MCF 10A (cell line): ENCODE measurements at regions not wholly inside any gene's neighbourhood (a gene's known extent, or its start where the extent isn't known, plus 50 kb on each side); places are given as distances from the start of the nearest gene placed in this dataset.

Experiments
- BruUV-seq: library from RNA; stranded (reverse); fragments of 400-500 nt; replicated peaks from 2 replicates; lab custom pipeline; 2021; lab: Mats Ljungman, UMichigan
- CTCF ChIA-PET: fragments of 300-600 bp; sonication (Branson Sonifier 250); formaldehyde crosslinking; extraction: SDS; loops from one replicate; lab custom pipeline; 2021; ENCODE audit warnings: antibody characterized with exemption, inconsistent platforms; lab: Yijun Ruan, JAX
- POLR2A ChIA-PET: fragments of 300-600, 350-650 bp; sonication (Branson Sonifier 250); formaldehyde crosslinking; extraction: SDS; loops from one replicate; lab custom pipeline; 2020; ENCODE audit warnings: antibody characterized with exemption, inconsistent platforms; lab: Yijun Ruan, JAX
- DNase-seq: peaks from one replicate; pipeline ENCODE4 v3.0.0-alpha.2; 2018; ENCODE audit not compliant: unreplicated experiment
- H3K27ac Mint-ChIP-seq: one replicate; pipeline ENCODE4 v1.8.0; 2022; ENCODE audit warnings: mild to moderate bottlenecking, low read depth, mixed read lengths; ENCODE audit not compliant: unreplicated experiment
- H3K27me3 Mint-ChIP-seq: one replicate; pipeline ENCODE4 v1.8.0; 2022; ENCODE audit warnings: mixed read lengths; ENCODE audit not compliant: insufficient read depth, unreplicated experiment
- H3K36me3 Mint-ChIP-seq: one replicate; pipeline ENCODE4 v1.8.0; 2022; ENCODE audit warnings: mild to moderate bottlenecking, moderate library complexity, mixed read lengths; ENCODE audit not compliant: insufficient read depth, unreplicated experiment
- H3K4me1 Mint-ChIP-seq: one replicate; pipeline ENCODE4 v1.8.0; 2022; ENCODE audit warnings: mixed read lengths; ENCODE audit not compliant: insufficient read depth, unreplicated experiment
- H3K4me3 Mint-ChIP-seq: one replicate; pipeline ENCODE4 v1.8.0; 2022; ENCODE audit warnings: mild to moderate bottlenecking, moderate library complexity, mixed read lengths; ENCODE audit not compliant: unreplicated experiment
- H3K9me3 Mint-ChIP-seq: one replicate; pipeline ENCODE4 v1.8.0; 2022; ENCODE audit warnings: mixed read lengths; ENCODE audit not compliant: unreplicated experiment
- intact Hi-C: fragments of 100-400 bp; cut with micrococcal nuclease; formaldehyde crosslinking; loops from 2 replicates; pipeline ENCODE4 v1.14.1; 2022
- TF ChIP-seq, protein P1 (sequence below): fragments of 200-600 bp; IDR thresholded peaks from one replicate; pipeline ENCODE4 v1.8.0; 2022; ENCODE audit warnings: antibody characterized with exemption, mild to moderate bottlenecking; ENCODE audit not compliant: unreplicated experiment

DNA sequence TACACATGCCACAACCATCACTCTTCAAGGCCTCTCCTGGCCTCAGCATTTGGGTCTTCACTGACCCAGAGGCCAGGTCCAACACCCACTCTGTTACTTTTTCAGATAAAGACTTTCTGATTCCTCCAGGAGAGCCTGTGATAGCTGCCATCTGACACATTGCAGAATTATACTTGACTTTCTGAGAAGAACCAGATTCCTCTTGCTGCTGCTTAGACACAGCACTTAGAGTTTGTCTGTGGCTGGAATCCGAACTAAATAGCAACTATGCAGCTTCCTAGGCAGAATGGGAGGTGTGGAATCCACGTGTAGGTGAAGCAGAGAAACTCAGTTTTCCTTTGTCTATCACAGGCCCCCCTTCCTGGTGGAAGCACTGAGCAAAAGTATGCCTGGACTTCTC is 344.7 kb upstream of the SLC30A5 start:
- TF ChIP-seq, protein P1, sequence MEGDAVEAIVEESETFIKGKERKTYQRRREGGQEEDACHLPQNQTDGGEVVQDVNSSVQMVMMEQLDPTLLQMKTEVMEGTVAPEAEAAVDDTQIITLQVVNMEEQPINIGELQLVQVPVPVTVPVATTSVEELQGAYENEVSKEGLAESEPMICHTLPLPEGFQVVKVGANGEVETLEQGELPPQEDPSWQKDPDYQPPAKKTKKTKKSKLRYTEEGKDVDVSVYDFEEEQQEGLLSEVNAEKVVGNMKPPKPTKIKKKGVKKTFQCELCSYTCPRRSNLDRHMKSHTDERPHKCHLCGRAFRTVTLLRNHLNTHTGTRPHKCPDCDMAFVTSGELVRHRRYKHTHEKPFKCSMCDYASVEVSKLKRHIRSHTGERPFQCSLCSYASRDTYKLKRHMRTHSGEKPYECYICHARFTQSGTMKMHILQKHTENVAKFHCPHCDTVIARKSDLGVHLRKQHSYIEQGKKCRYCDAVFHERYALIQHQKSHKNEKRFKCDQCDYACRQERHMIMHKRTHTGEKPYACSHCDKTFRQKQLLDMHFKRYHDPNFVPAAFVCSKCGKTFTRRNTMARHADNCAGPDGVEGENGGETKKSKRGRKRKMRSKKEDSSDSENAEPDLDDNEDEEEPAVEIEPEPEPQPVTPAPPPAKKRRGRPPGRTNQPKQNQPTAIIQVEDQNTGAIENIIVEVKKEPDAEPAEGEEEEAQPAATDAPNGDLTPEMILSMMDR: no peak
- CTCF ChIA-PET: interaction anchor here (0.7 kb wide), 1 partner anchor 32 kb away, joined by 3 read pairs; no protein-coding TSS in a partner anchor
- BruUV-seq: no TSS peak
- Mint-ChIP-seq H3K4me1 (peaks cover 6% of the 10 kb centered on the region), H3K27me3 (peaks cover 24% of the 10 kb centered on the region), H3K36me3 (no peaks in the 10 kb centered on the region), H3K4me3 (no peak overlapping the region), H3K9me3 (no peaks in the 10 kb centered on the region), H3K27ac (no peak overlapping the region)
- intact Hi-C loops: loop anchor here (5.0 to 10.0 kb wide), 2 partner anchors 284 to 462 kb away; no protein-coding TSS in a partner anchor
- DNase-seq: no peak
- POLR2A ChIA-PET: interaction anchor here (0.6 kb wide), 1 partner anchor 202 kb away, joined by 3 read pairs; no protein-coding TSS in a partner anchor

DNA sequence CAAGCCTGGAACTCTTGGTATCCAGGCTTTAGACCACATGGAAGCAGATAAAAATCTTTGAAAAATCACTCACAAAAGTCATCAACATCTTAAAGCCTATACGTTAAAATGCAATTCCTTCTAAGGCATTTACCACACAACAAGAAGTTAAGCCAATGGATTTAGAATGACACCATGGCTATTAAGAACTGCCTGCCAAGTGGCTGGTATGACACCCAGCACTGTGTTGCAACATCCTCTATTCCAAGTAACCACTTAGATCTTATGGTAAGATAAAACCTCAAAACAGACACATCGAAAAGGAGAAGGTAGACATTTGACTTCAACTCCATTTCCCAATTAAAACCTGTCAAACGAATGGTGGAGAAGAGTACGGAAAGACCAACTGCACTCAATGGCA is 344.2 kb upstream of the SLC30A5 start:
- no peaks in the 10 kb centered on the region for H3K9me3 Mint-ChIP-seq
- BruUV-seq: no TSS peak
- peak; percentile 78 for DNase-seq
- ChIA-PET CTCF (interaction anchor here (0.7 kb wide), 1 partner anchor 32 kb away, joined by 3 read pairs; no protein-coding TSS in a partner anchor), POLR2A (interaction anchor here (0.6 kb wide), 1 partner anchor 201 kb away, joined by 3 read pairs; no protein-coding TSS in a partner anchor)
- peaks cover 30% of the 10 kb centered on the region for H3K27me3 Mint-ChIP-seq
- peaks cover 6% of the 10 kb centered on the region for H3K4me1 Mint-ChIP-seq
- intact Hi-C loops: loop anchor here (5.0 to 10.0 kb wide), 2 partner anchors 285 to 462 kb away; no protein-coding TSS in a partner anchor
- no peak overlapping the region for H3K4me3 Mint-ChIP-seq
- no peaks in the 10 kb centered on the region for H3K36me3 Mint-ChIP-seq
- TF ChIP-seq, protein P1: no peak
- no peak overlapping the region for H3K27ac Mint-ChIP-seq

DNA sequence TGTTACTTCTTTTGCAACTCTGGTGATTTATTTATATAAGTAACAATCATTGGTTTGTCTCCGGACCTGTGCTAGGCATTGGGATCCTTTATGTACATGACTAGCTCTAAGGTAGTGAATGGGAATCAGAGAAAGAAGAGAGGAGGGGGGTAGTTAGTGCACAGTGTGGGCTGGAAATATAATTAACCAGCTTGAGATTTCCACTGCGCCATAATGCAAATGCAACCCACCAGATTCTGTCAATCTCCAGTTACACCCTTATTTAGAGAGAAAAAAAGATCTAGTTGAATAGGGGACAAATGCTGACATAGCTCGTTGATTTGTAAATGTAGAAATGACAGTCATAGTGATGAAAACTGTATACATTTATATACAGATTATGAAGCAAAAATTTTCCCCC is 342.2 kb upstream of the SLC30A5 start:
- H3K4me1 Mint-ChIP-seq: peaks cover 6% of the 10 kb centered on the region
- ChIA-PET POLR2A (interaction anchor here (0.6 kb wide), 1 partner anchor 227 kb away, joined by 3 read pairs; no protein-coding TSS in a partner anchor), CTCF (interaction anchor here (0.5 kb wide), 1 partner anchor 212 kb away, joined by 3 read pairs; no protein-coding TSS in a partner anchor)
- H3K27ac Mint-ChIP-seq: no peak overlapping the region
- TF ChIP-seq, protein P1: no peak
- no TSS peak for BruUV-seq
- H3K4me3 Mint-ChIP-seq: no peak overlapping the region
- no peaks in the 10 kb centered on the region for H3K9me3 Mint-ChIP-seq
- DNase-seq: no peak
- H3K36me3 Mint-ChIP-seq: no peaks in the 10 kb centered on the region
- intact Hi-C loops: no loop called here
- H3K27me3 Mint-ChIP-seq: peaks cover 50% of the 10 kb centered on the region

DNA sequence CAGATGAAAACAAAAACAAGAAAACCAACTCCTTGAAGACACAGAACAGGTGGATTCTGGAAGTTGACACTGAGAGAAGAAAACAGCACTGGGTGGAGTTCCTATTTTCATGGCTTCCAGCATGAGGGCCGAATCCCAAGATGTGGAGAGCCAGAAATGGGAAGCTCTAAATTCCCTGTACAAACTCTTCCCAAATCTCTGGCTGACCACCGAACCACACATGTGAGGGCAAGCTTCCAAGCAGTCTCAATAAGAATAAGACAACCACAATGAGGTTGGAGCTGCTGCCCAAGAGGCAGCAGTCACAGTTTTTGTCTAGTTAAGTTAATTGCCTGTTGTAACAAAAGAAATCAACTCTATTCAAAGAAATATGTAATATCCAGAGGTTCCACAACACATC is 339.3 kb upstream of the SLC30A5 start:
- no peak for DNase-seq
- H3K27ac Mint-ChIP-seq: no peak overlapping the region
- ChIA-PET CTCF (no interaction called here), POLR2A (interaction anchor here (0.5 kb wide), 1 partner anchor 1464 kb away, joined by 3 read pairs; no protein-coding TSS in a partner anchor)
- H3K4me1 Mint-ChIP-seq: peaks cover 6% of the 10 kb centered on the region
- no peaks in the 10 kb centered on the region for H3K36me3 Mint-ChIP-seq
- TF ChIP-seq, protein P1: no peak
- no peaks in the 10 kb centered on the region for H3K9me3 Mint-ChIP-seq
- intact Hi-C loops: no loop called here
- H3K4me3 Mint-ChIP-seq: no peak overlapping the region
- peaks cover 59% of the 10 kb centered on the region for H3K27me3 Mint-ChIP-seq
- BruUV-seq: no TSS peak
